ENCODE measurements at regions not wholly inside any gene's neighbourhood (a gene's known extent, or its start where the extent isn't known, plus 50 kb on each side); places are given as distances from the start of the nearest gene placed in this dataset.

DNA sequence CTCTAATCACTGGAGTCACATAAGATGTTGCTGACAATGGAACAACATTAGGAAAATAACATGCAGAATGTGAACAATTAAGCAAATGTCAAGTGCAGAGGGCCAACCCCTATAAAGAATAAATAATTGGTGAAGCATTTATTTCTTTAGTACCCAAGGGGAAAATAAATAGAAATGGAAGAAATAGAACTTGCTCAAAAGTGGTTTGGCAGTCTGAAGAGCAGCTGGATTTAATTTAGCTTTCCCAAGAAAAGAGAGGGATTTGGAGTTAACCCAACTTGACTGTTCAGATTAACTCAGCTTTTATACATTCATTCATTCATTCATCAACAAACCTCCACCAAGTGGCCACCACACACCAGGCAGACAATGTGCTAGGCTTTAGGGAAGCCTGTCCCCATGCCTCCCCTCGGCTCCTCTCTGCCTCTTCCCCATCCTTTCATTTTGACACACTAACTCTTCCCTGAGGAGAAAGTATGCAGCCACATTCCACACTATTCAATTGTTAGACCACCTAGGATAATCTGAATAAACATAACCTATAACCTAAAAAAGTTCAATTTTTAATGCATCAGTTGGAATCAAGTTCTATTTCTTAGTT lies 295.5 kb downstream of the AHR start:
- no peaks in the 10 kb centered on the region for H3K9me3 Mint-ChIP-seq
- H3K27me3 Mint-ChIP-seq (ENCODE audit: low read depth): peaks cover 2% of the 10 kb centered on the region

GRCh38 chr7:17595546-17595945 lies 297.1 kb downstream of the AHR start:
- H3K4me1 Mint-ChIP-seq (ENCODE audit: low read depth): no peaks in the 10 kb centered on the region
- H3K4me3 Mint-ChIP-seq (ENCODE audit: low read depth): no peak overlapping the region
- no peak overlapping the region for H3K27ac Mint-ChIP-seq
- DNase-seq (ENCODE audit: low spot score): no peak
- H3K9me3 Mint-ChIP-seq: no peaks in the 10 kb centered on the region
- peaks cover 2% of the 10 kb centered on the region for H3K27me3 Mint-ChIP-seq (ENCODE audit: low read depth)
- no peaks in the 10 kb centered on the region for H3K36me3 Mint-ChIP-seq (ENCODE audit: low read depth)
- intact Hi-C loops (cut with micrococcal nuclease): no loop called here

More for the DNA sequence above, 295.5 kb downstream of the AHR start:
- no peaks in the 10 kb centered on the region for H3K4me1 Mint-ChIP-seq (ENCODE audit: low read depth)
- intact Hi-C loops (cut with micrococcal nuclease): no loop called here
- H3K4me3 Mint-ChIP-seq (ENCODE audit: low read depth): no peak overlapping the region
- DNase-seq (ENCODE audit: low spot score): no peak
- no peak overlapping the region for H3K27ac Mint-ChIP-seq
- H3K36me3 Mint-ChIP-seq (ENCODE audit: low read depth): no peaks in the 10 kb centered on the region

DNA sequence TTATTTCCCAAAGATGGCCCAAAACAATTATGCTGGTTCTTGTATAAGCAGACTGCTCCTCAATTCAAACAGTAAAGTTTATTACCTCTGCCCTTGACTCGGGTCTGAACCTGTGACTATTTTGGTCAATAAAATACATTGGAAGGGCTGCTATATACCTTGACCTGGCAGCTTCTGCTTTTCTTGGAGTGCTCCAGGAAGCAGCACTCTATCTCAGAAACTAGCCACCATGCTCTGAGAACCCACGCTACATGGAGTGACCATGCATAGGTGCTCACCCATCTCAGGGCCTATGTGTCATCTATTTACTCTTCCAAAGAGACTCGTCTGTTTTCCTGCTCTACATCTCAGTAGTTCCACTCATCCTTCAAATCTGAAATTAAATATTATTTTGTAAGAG lies 299.9 kb downstream of the AHR start:
- intact Hi-C loops (cut with micrococcal nuclease): no loop called here
- no peaks in the 10 kb centered on the region for H3K36me3 Mint-ChIP-seq (ENCODE audit: low read depth)

DNA sequence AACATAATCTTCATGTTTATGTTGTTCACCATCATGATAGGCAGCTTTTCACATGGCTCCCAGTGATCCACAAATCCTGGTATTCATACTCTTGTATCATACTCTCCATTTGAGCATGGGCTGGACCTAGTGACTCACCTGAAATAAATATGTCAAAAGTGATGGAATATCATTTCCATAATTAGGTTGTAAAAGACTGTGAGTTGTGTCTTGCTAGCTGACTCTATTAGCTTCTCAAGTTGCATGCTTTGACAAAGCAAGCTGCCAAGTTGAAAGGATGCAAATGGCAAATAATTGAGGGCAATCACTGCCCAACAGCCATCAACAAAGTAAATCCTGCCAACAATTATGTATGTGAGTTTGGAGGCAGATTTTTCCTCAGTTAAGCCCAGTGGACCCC lies 300.4 kb downstream of the AHR start:
- intact Hi-C loops (cut with micrococcal nuclease): no loop called here
- Mint-ChIP-seq H3K4me1 (ENCODE audit: low read depth) (no peaks in the 10 kb centered on the region), H3K27me3 (ENCODE audit: low read depth) (no peaks in the 10 kb centered on the region), H3K9me3 (peaks cover 5% of the 10 kb centered on the region), H3K27ac (no peak overlapping the region), H3K4me3 (ENCODE audit: low read depth) (no peak overlapping the region), H3K36me3 (ENCODE audit: low read depth) (no peaks in the 10 kb centered on the region)
- no peak for DNase-seq (ENCODE audit: low spot score)

More for the DNA sequence above, 299.9 kb downstream of the AHR start:
- Mint-ChIP-seq H3K27me3 (ENCODE audit: low read depth) (no peaks in the 10 kb centered on the region), H3K27ac (no peak overlapping the region), H3K9me3 (no peaks in the 10 kb centered on the region), H3K4me1 (ENCODE audit: low read depth) (no peaks in the 10 kb centered on the region), H3K4me3 (ENCODE audit: low read depth) (no peak overlapping the region)
- no peak for DNase-seq (ENCODE audit: low spot score)

GRCh38 chr7:17599733-17600339 lies 301.4 kb downstream of the AHR start:
- no peak overlapping the region for H3K4me3 Mint-ChIP-seq (ENCODE audit: low read depth)
- intact Hi-C loops (cut with micrococcal nuclease): no loop called here
- H3K4me1 Mint-ChIP-seq (ENCODE audit: low read depth): no peaks in the 10 kb centered on the region
- no peak for DNase-seq (ENCODE audit: low spot score)
- peaks cover 2% of the 10 kb centered on the region for H3K27me3 Mint-ChIP-seq (ENCODE audit: low read depth)
- peaks cover 7% of the 10 kb centered on the region for H3K9me3 Mint-ChIP-seq
- H3K36me3 Mint-ChIP-seq (ENCODE audit: low read depth): no peaks in the 10 kb centered on the region
- H3K27ac Mint-ChIP-seq: no peak overlapping the region

DNA sequence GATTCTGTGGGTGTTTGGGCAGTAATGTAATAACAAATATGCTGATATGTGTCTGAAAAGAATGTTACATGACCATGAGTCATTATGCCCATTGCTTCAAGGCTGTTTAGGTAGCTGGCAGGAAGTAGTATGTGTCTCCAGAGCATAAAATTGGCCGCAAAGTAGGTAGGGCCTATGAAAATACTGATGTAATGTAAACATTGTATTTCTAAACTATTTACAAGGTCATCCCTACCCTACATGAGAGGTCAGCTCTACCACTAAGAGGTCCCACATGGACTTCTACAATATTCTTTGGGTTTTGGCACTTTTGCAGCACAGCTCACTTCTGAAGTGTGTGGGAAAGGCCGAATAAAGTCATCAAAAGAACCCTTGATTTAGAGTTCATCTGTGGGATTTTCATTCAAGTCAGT lies 301.9 kb downstream of the AHR start:
- no peak overlapping the region for H3K4me3 Mint-ChIP-seq (ENCODE audit: low read depth)
- intact Hi-C loops (cut with micrococcal nuclease): no loop called here
- peaks cover 7% of the 10 kb centered on the region for H3K9me3 Mint-ChIP-seq
- H3K36me3 Mint-ChIP-seq (ENCODE audit: low read depth): no peaks in the 10 kb centered on the region
- no peak for DNase-seq (ENCODE audit: low spot score)
- peaks cover 2% of the 10 kb centered on the region for H3K27me3 Mint-ChIP-seq (ENCODE audit: low read depth)
- no peak overlapping the region for H3K27ac Mint-ChIP-seq
- H3K4me1 Mint-ChIP-seq (ENCODE audit: low read depth): no peaks in the 10 kb centered on the region

- Mint-ChIP-seq H3K9me3 (peaks cover 7% of the 10 kb centered on the region), H3K4me1 (ENCODE audit: low read depth) (no peaks in the 10 kb centered on the region), H3K36me3 (ENCODE audit: low read depth) (no peaks in the 10 kb centered on the region), H3K27me3 (ENCODE audit: low read depth) (peaks cover 2% of the 10 kb centered on the region), H3K27ac (no peak overlapping the region), H3K4me3 (ENCODE audit: low read depth) (no peak overlapping the region)
- no peak for DNase-seq (ENCODE audit: low spot score)
- intact Hi-C loops (cut with micrococcal nuclease): no loop called here
Measured at GRCh38 chr7:17601921-17602320, 303.5 kb downstream of the AHR start.

GRCh38 chr7:17608114-17608833 lies 309.8 kb downstream of the AHR start:
- Mint-ChIP-seq H3K27me3 (ENCODE audit: low read depth) (peaks cover 2% of the 10 kb centered on the region), H3K4me3 (ENCODE audit: low read depth) (no peak overlapping the region), H3K9me3 (peaks cover 7% of the 10 kb centered on the region), H3K36me3 (ENCODE audit: low read depth) (no peaks in the 10 kb centered on the region), H3K4me1 (ENCODE audit: low read depth) (no peaks in the 10 kb centered on the region), H3K27ac (no peak overlapping the region)
- DNase-seq (ENCODE audit: low spot score): no peak
- intact Hi-C loops (cut with micrococcal nuclease): no loop called here

GRCh38 chr7:17611611-17612010 lies 313.2 kb downstream of the AHR start:
- Mint-ChIP-seq H3K4me1 (ENCODE audit: low read depth) (no peaks in the 10 kb centered on the region), H3K9me3 (no peaks in the 10 kb centered on the region), H3K27ac (no peak overlapping the region), H3K4me3 (ENCODE audit: low read depth) (no peak overlapping the region), H3K36me3 (ENCODE audit: low read depth) (no peaks in the 10 kb centered on the region), H3K27me3 (ENCODE audit: low read depth) (no peaks in the 10 kb centered on the region)
- intact Hi-C loops (cut with micrococcal nuclease): no loop called here
- no peak for DNase-seq (ENCODE audit: low spot score)

DNA sequence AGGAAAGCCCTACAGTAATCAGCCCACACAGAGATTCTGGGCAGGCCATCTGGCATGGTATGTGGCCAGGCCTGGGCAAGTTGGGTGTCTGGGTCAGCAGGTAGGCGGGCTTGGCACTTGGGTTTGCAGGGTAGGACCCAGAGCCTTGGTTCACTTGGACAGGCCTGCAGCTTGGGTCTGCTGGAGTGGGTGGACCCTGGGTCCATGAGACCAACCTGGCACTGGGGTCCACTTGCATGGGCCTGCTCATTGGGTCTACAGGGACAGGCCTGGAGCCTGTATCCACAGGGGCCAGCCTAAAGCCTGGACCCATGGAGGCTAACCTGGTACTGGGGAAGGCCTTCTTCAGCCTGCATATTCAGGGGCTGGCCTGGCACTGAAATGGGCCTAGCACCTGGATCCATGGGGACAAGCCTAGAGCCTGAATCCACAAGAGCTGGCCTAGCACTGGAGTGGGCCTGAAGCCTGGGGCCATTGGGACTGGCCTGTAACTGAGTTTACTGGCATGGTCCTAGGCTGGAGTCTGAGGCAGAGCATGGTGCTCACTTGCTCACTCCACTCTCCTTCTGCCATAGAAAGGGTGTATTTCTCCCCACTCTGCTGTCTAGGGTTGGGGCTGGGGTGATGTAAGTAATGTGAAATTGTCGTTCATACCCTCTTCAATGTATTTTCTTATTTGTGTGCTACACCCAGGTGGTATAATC lies 315.0 kb downstream of the AHR start:
- Mint-ChIP-seq H3K9me3 (no peaks in the 10 kb centered on the region), H3K4me3 (ENCODE audit: low read depth) (no peak overlapping the region), H3K4me1 (ENCODE audit: low read depth) (no peaks in the 10 kb centered on the region), H3K36me3 (ENCODE audit: low read depth) (no peaks in the 10 kb centered on the region), H3K27ac (no peak overlapping the region), H3K27me3 (ENCODE audit: low read depth) (no peaks in the 10 kb centered on the region)
- DNase-seq (ENCODE audit: low spot score): no peak
- intact Hi-C loops (cut with micrococcal nuclease): no loop called here

- no peaks in the 10 kb centered on the region for H3K9me3 Mint-ChIP-seq
- H3K4me1 Mint-ChIP-seq (ENCODE audit: low read depth): no peaks in the 10 kb centered on the region
- intact Hi-C loops (cut with micrococcal nuclease): no loop called here
- H3K27me3 Mint-ChIP-seq (ENCODE audit: low read depth): no peaks in the 10 kb centered on the region
- no peaks in the 10 kb centered on the region for H3K36me3 Mint-ChIP-seq (ENCODE audit: low read depth)
- no peak for DNase-seq (ENCODE audit: low spot score)
- no peak overlapping the region for H3K27ac Mint-ChIP-seq
- H3K4me3 Mint-ChIP-seq (ENCODE audit: low read depth): no peak overlapping the region
Measured at GRCh38 chr7:17617380-17617779, 318.9 kb downstream of the AHR start.

DNA sequence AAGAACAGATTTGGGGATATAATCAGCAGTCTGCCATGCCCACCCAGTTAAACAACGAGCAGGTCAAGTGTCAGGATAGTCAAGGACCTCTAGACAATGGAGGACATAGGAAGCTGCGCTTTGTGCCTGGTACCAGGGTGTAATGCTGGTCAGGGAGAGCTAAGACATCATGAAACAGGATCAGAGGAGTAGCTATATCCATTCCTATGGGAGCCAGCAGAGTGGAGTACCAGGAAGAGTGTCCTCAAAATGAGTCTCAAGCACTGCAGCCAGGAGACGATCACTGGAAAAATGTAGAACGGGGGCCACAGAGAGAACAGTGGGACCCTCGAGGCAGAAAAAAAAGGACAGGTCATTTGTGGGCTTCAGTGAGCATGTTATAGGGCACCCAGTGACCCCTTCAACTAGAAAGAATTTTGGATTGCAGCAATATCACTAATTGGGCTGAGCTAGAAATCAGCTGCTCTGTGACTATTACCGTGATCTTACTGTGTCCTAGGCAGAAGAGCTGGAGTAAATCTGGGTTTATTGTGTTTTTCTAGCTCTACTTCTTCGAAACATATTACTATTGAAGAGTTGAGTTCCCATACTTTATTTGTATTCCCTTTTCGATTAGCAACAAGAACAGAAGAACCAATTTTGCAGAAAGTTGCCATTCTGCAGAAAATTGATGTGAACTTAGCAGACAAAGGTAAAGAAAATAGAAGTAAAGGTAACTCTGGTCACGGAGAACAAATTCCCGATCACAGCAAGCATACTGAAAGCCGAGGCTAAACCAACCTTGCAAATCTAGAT lies 319.6 kb downstream of the AHR start:
- peaks cover under 1% of the 10 kb centered on the region for H3K27me3 Mint-ChIP-seq (ENCODE audit: low read depth)
- H3K27ac Mint-ChIP-seq: no peak overlapping the region
- intact Hi-C loops (cut with micrococcal nuclease): no loop called here
- DNase-seq (ENCODE audit: low spot score): no peak
- no peaks in the 10 kb centered on the region for H3K36me3 Mint-ChIP-seq (ENCODE audit: low read depth)
- H3K9me3 Mint-ChIP-seq: no peaks in the 10 kb centered on the region
- H3K4me1 Mint-ChIP-seq (ENCODE audit: low read depth): no peaks in the 10 kb centered on the region
- no peak overlapping the region for H3K4me3 Mint-ChIP-seq (ENCODE audit: low read depth)
